Hepatocyte (in vitro differentiated cells): ENCODE measurements at regions not wholly inside any gene's neighbourhood (a gene's known extent, or its start where the extent isn't known, plus 50 kb on each side); places are given as distances from the start of the nearest gene placed in this dataset.

Experiments
- CTCF ChIP-seq: fragments of 200-600 bp; sonication (generic); IDR thresholded peaks from 2 replicates; pipeline ENCODE4 v1.5.1; 2016; ENCODE audit warnings: antibody characterized with exemption, mild to moderate bottlenecking; ENCODE audit not compliant: poor library complexity
- EZH2 ChIP-seq: fragments of 200-600 bp; sonication (generic); IDR thresholded peaks from 2 replicates; pipeline ENCODE4 v1.6.1; 2016; ENCODE audit warnings: antibody characterized with exemption, mild to moderate bottlenecking, borderline replicate concordance
- EZH2phosphoT487 ChIP-seq: fragments of 200-600 bp; sonication (generic); IDR thresholded peaks from one replicate; pipeline ENCODE4 v1.6.1; 2018; ENCODE audit warnings: antibody characterized with exemption, mild to moderate bottlenecking, low read depth, moderate library complexity; ENCODE audit not compliant: unreplicated experiment, severe bottlenecking

DNA sequence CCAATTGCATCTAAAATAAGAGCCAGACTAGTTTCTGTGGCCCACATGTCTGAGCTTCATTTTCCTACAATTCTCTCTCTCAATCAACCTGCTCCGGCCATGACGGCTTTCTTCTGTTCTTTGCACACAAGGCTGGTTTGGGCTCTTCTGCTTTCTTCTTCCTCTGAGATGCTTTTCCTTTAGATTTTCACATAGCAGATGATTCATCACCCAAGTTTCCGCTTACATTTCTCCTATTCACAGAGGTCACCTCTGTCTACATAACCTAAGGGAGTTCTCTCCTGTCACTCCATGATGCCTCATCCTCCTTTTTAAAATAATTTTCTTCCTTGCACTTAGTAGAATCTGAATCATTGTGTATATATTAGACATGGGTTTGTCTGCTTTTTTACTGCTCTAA, 334.6 kb upstream of the TUSC1 start:
- TF ChIP-seq EZH2 (no peak), CTCF (no peak), EZH2phosphoT487 (no peak)
